ENCODE measurements at regions not wholly inside any gene's neighbourhood (a gene's known extent, or its start where the extent isn't known, plus 50 kb on each side); places are given as distances from the start of the nearest gene placed in this dataset.

- TF ChIP-seq MAX (IDR thresholded peaks at IDR 0.05; ENCODE audit: low read depth, low read length) (no peak), CTCF (IDR thresholded peaks at IDR 0.05; ENCODE audit: low read depth, low read length) (no peak), MYC (IDR thresholded peaks at IDR 0.05; ENCODE audit: low read depth, low read length) (no peak), POLR2A (IDR thresholded peaks at IDR 0.05; ENCODE audit: extremely low read depth, insufficient read length) (no peak)
- no peak overlapping the region for H3K4me3 ChIP-seq (ENCODE audit: low read depth, low read length)
- DNase-seq (ENCODE audit: low read depth), result no peak
Observed at GRCh38 chr7:32319012-32319382, 171.2 kb downstream of the LSM5 start.

- no peak overlapping the region for H3K4me3 ChIP-seq (ENCODE audit: low read depth, low read length)
- no peak for DNase-seq (ENCODE audit: low read depth)
- no peak for TF ChIP-seq POLR2A (IDR thresholded peaks at IDR 0.05; ENCODE audit: extremely low read depth, insufficient read length)
- TF ChIP-seq MAX (IDR thresholded peaks at IDR 0.05; ENCODE audit: low read depth, low read length), result no peak
- TF ChIP-seq CTCF (IDR thresholded peaks at IDR 0.05; ENCODE audit: low read depth, low read length), result no peak
- no peak for TF ChIP-seq MYC (IDR thresholded peaks at IDR 0.05; ENCODE audit: low read depth, low read length)
Observed at GRCh38 chr7:32318300-32319011, 171.7 kb downstream of the LSM5 start.

- no peak overlapping the region for H3K4me3 ChIP-seq (ENCODE audit: low read depth, low read length)
- TF ChIP-seq MYC (IDR thresholded peaks at IDR 0.05; ENCODE audit: low read depth, low read length), result no peak
- no peak for TF ChIP-seq POLR2A (IDR thresholded peaks at IDR 0.05; ENCODE audit: extremely low read depth, insufficient read length)
- no peak for TF ChIP-seq CTCF (IDR thresholded peaks at IDR 0.05; ENCODE audit: low read depth, low read length)
- no peak for TF ChIP-seq MAX (IDR thresholded peaks at IDR 0.05; ENCODE audit: low read depth, low read length)
- DNase-seq (ENCODE audit: low read depth), result no peak
Observed at GRCh38 chr7:32316839-32317238, 173.3 kb downstream of the LSM5 start.

- DNase-seq (ENCODE audit: low read depth), result no peak
- no peak overlapping the region for H3K4me3 ChIP-seq (ENCODE audit: low read depth, low read length)
- TF ChIP-seq POLR2A (IDR thresholded peaks at IDR 0.05; ENCODE audit: extremely low read depth, insufficient read length), result no peak
- TF ChIP-seq CTCF (IDR thresholded peaks at IDR 0.05; ENCODE audit: low read depth, low read length), result no peak
- no peak for TF ChIP-seq MAX (IDR thresholded peaks at IDR 0.05; ENCODE audit: low read depth, low read length)
- no peak for TF ChIP-seq MYC (IDR thresholded peaks at IDR 0.05; ENCODE audit: low read depth, low read length)
Observed at GRCh38 chr7:32314761-32315160, 175.4 kb downstream of the LSM5 start.

- no peak for DNase-seq (ENCODE audit: low read depth)
- no peak overlapping the region for H3K4me3 ChIP-seq (ENCODE audit: low read depth, low read length)
- TF ChIP-seq MAX (IDR thresholded peaks at IDR 0.05; ENCODE audit: low read depth, low read length), result no peak
- TF ChIP-seq CTCF (IDR thresholded peaks at IDR 0.05; ENCODE audit: low read depth, low read length), result no peak
- no peak for TF ChIP-seq MYC (IDR thresholded peaks at IDR 0.05; ENCODE audit: low read depth, low read length)
- TF ChIP-seq POLR2A (IDR thresholded peaks at IDR 0.05; ENCODE audit: extremely low read depth, insufficient read length), result no peak
Observed at GRCh38 chr7:32301427-32301826, 188.8 kb downstream of the LSM5 start.
